ENCODE measurements at regions not wholly inside any gene's neighbourhood (a gene's known extent, or its start where the extent isn't known, plus 50 kb on each side); places are given as distances from the start of the nearest gene placed in this dataset.

DNA sequence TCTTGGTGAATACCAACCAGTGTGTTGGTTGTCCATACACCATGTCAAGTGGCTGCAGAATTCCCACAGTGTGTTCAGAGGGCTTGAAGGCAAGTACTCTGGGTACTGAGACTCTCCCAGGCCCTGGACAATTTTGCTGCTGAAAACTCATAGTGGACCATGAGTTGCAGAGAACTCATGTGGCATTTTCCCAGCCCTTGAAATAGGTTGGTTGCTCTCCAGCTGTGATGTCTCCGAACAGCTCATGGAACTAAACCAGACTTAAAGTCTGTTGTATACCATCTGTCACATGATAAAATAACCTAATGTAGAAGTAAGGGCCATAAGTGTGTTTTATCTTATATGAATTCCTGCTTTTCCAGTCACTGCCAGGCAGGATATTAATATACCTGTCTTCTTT is 67.8 kb downstream of the RGS2 start:
- POLR2A ChIA-PET (ENCODE audit: low non-redundant PET): no interaction called here
- H3K27ac ChIP-seq (ENCODE audit: low read depth, low read length, poor library complexity, severe bottlenecking): no peak overlapping the region
- DNase-seq (ENCODE audit: low spot score): no peak
- TF ChIP-seq EZH2 (IDR thresholded peaks at IDR 0.05; ENCODE audit: borderline replicate concordance, low read depth, low read length, poor library complexity, severe bottlenecking): no peak
- TF ChIP-seq, protein P1, sequence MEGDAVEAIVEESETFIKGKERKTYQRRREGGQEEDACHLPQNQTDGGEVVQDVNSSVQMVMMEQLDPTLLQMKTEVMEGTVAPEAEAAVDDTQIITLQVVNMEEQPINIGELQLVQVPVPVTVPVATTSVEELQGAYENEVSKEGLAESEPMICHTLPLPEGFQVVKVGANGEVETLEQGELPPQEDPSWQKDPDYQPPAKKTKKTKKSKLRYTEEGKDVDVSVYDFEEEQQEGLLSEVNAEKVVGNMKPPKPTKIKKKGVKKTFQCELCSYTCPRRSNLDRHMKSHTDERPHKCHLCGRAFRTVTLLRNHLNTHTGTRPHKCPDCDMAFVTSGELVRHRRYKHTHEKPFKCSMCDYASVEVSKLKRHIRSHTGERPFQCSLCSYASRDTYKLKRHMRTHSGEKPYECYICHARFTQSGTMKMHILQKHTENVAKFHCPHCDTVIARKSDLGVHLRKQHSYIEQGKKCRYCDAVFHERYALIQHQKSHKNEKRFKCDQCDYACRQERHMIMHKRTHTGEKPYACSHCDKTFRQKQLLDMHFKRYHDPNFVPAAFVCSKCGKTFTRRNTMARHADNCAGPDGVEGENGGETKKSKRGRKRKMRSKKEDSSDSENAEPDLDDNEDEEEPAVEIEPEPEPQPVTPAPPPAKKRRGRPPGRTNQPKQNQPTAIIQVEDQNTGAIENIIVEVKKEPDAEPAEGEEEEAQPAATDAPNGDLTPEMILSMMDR (conservative IDR thresholded peaks at IDR 0.05; ENCODE audit: low read depth, low read length): no peak
- H3K27me3 ChIP-seq (replicated peaks; ENCODE audit: insufficient read depth, low read depth, low read length, poor library complexity): no peaks in the 10 kb centered on the region
- no peaks in the 10 kb centered on the region for H3K4me1 ChIP-seq (ENCODE audit: insufficient read depth, low read length, poor library complexity, severe bottlenecking)
- intact Hi-C loops (cut with micrococcal nuclease; ENCODE audit: unreplicated experiment): no loop called here
- H3K4me3 ChIP-seq (ENCODE audit: low read depth, low read length, poor library complexity, severe bottlenecking): no peak overlapping the region
- no peaks in the 10 kb centered on the region for H3K9me3 ChIP-seq (ENCODE audit: low read depth, low read length, poor library complexity, severe bottlenecking)
- no peaks in the 10 kb centered on the region for H3K36me3 ChIP-seq (ENCODE audit: insufficient read depth, low read length, poor library complexity, severe bottlenecking)
- no TSS peak for BruUV-seq (replicated peaks)
- CTCF ChIA-PET: no interaction called here

DNA sequence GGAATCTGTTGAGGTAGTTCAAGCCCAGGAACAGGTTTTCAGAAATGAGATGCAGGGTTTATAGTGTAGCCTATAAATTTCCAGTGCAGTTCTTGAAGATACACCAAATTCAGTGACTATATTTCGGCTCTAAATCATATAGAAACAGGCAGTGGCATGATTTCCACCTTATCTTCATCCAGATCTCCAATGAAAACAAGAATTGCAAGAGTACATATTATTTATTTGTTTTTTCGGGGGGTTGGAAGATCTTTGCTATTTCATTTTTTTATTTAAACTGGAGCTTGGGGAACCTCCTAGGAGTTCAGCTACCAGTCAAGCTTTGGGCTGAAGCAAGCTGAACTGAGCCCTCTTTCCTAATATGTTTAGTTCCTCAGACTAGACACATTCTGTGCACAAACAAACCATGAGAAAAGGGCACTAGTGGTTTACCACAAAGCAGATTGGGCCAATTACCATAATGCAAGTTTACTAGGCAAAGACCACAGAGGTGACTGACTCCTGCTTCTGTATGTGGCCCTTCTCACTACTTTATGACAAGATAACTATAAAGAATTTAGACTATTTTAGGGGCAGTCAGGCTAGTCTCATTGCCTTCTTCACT is 68.5 kb downstream of the RGS2 start:
- CTCF ChIA-PET: no interaction called here
- Histone ChIP-seq H3K27ac (ENCODE audit: low read depth, low read length, poor library complexity, severe bottlenecking) (no peak overlapping the region), H3K4me1 (ENCODE audit: insufficient read depth, low read length, poor library complexity, severe bottlenecking) (no peaks in the 10 kb centered on the region), H3K27me3 (replicated peaks; ENCODE audit: insufficient read depth, low read depth, low read length, poor library complexity) (no peaks in the 10 kb centered on the region), H3K36me3 (ENCODE audit: insufficient read depth, low read length, poor library complexity, severe bottlenecking) (no peaks in the 10 kb centered on the region), H3K4me3 (ENCODE audit: low read depth, low read length, poor library complexity, severe bottlenecking) (no peak overlapping the region), H3K9me3 (ENCODE audit: low read depth, low read length, poor library complexity, severe bottlenecking) (no peaks in the 10 kb centered on the region)
- TF ChIP-seq, protein P1 (conservative IDR thresholded peaks at IDR 0.05; ENCODE audit: low read depth, low read length): no peak
- TF ChIP-seq EZH2 (IDR thresholded peaks at IDR 0.05; ENCODE audit: borderline replicate concordance, low read depth, low read length, poor library complexity, severe bottlenecking): no peak
- BruUV-seq (replicated peaks): no TSS peak
- intact Hi-C loops (cut with micrococcal nuclease; ENCODE audit: unreplicated experiment): no loop called here
- POLR2A ChIA-PET (ENCODE audit: low non-redundant PET): no interaction called here
- DNase-seq (ENCODE audit: low spot score): no peak

DNA sequence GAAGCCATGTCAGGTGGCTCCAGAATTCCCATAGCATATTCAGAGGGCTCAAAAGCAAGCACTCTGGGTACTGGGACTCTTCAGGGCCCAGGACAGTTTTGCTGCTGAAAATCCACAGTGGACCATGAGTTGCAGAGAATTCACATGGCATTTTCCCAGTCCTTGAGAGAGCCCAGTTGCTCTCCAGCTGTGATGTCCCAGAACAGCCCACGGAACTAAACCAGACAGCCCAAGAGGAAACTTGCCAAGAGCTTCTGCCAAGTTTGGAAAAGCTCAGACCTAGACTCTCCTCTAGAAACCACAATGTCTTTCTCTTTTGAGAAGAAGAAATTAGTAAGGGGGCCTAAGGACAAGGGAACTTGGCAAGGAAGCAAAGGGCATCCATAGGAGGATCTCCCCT is 69.4 kb downstream of the RGS2 start:
- Histone ChIP-seq H3K9me3 (ENCODE audit: low read depth, low read length, poor library complexity, severe bottlenecking) (no peaks in the 10 kb centered on the region), H3K36me3 (ENCODE audit: insufficient read depth, low read length, poor library complexity, severe bottlenecking) (no peaks in the 10 kb centered on the region), H3K27ac (ENCODE audit: low read depth, low read length, poor library complexity, severe bottlenecking) (no peak overlapping the region), H3K27me3 (replicated peaks; ENCODE audit: insufficient read depth, low read depth, low read length, poor library complexity) (no peaks in the 10 kb centered on the region), H3K4me3 (ENCODE audit: low read depth, low read length, poor library complexity, severe bottlenecking) (no peak overlapping the region), H3K4me1 (ENCODE audit: insufficient read depth, low read length, poor library complexity, severe bottlenecking) (no peaks in the 10 kb centered on the region)
- intact Hi-C loops (cut with micrococcal nuclease; ENCODE audit: unreplicated experiment): no loop called here
- ChIA-PET CTCF (no interaction called here), POLR2A (ENCODE audit: low non-redundant PET) (no interaction called here)
- BruUV-seq (replicated peaks): no TSS peak
- TF ChIP-seq EZH2 (IDR thresholded peaks at IDR 0.05; ENCODE audit: borderline replicate concordance, low read depth, low read length, poor library complexity, severe bottlenecking): no peak
- TF ChIP-seq, protein P1 (conservative IDR thresholded peaks at IDR 0.05; ENCODE audit: low read depth, low read length): no peak
- no peak for DNase-seq (ENCODE audit: low spot score)
